GM18907 (cell line): ENCODE measurements at regions not wholly inside any gene's neighbourhood (a gene's known extent, or its start where the extent isn't known, plus 50 kb on each side); places are given as distances from the start of the nearest gene placed in this dataset.
"Not testable (repeated sequence)": the region's sequence is repeated elsewhere in the genome, so short reads cannot be mapped to it uniquely, and the experiment has no call there.

Source experiments
- ATAC-seq: cut with Tn5 transposase; IDR thresholded peaks from one replicate; pipeline ENCODE4 v1.9.1; 2021; ENCODE audit warnings: mild to moderate bottlenecking, moderate library complexity; ENCODE audit not compliant: unreplicated experiment

GRCh38 chr2:87075054-87075790 lies 53.6 kb upstream of the PLGLB1 start:
- ATAC-seq: peak; percentile 16

- peak; percentile 41 for ATAC-seq
Observed at GRCh38 chr2:87075791-87076252, 54.2 kb upstream of the PLGLB1 start.

- peak; percentile 95 for ATAC-seq
Observed at GRCh38 chr2:87076253-87077123, 54.8 kb upstream of the PLGLB1 start.

GRCh38 chr2:87077124-87077446 lies 55.4 kb upstream of the PLGLB1 start:
- ATAC-seq: peak; percentile 9

- ATAC-seq: not testable (repeated sequence)
Observed at GRCh38 chr2:87081727-87082126, 60.1 kb upstream of the PLGLB1 start.

- not testable (repeated sequence) for ATAC-seq
Observed at GRCh38 chr2:87088079-87088478, 66.4 kb upstream of the PLGLB1 start.

GRCh38 chr2:87089401-87089800 lies 67.8 kb upstream of the PLGLB1 start:
- ATAC-seq: not testable (repeated sequence)

GRCh38 chr2:87093252-87093651 lies 71.6 kb upstream of the PLGLB1 start:
- ATAC-seq: not testable (repeated sequence)

GRCh38 chr2:87093937-87094529 lies 72.4 kb upstream of the PLGLB1 start:
- not testable (repeated sequence) for ATAC-seq

- not testable (repeated sequence) for ATAC-seq
Observed at GRCh38 chr2:87095804-87096203, 74.2 kb upstream of the PLGLB1 start.

GRCh38 chr2:87128761-87129553 lies 107.3 kb upstream of the PLGLB1 start:
- ATAC-seq: not testable (repeated sequence)

GRCh38 chr2:87132577-87132976 lies 110.9 kb upstream of the PLGLB1 start:
- not testable (repeated sequence) for ATAC-seq

GRCh38 chr2:87151835-87152493 lies 130.3 kb upstream of the PLGLB1 start:
- not testable (repeated sequence) for ATAC-seq

GRCh38 chr2:87174454-87174853 lies 152.8 kb upstream of the PLGLB1 start:
- not testable (repeated sequence) for ATAC-seq

- ATAC-seq: not testable (repeated sequence)
Observed at GRCh38 chr2:87183373-87183772, 161.7 kb upstream of the PLGLB1 start.

- not testable (repeated sequence) for ATAC-seq
Observed at GRCh38 chr2:87184260-87184659, 162.6 kb upstream of the PLGLB1 start.

GRCh38 chr2:87189214-87189613 lies 167.6 kb upstream of the PLGLB1 start:
- ATAC-seq: not testable (repeated sequence)

GRCh38 chr2:87193336-87193735 lies 171.7 kb upstream of the PLGLB1 start:
- peak; percentile 71 for ATAC-seq

- not testable (repeated sequence) for ATAC-seq
Observed at GRCh38 chr2:87194254-87194999, 172.8 kb upstream of the PLGLB1 start.
